ENCODE measurements at regions not wholly inside any gene's neighbourhood (a gene's known extent, or its start where the extent isn't known, plus 50 kb on each side); places are given as distances from the start of the nearest gene placed in this dataset.
"Not testable (repeated sequence)": the region's sequence is repeated elsewhere in the genome, so short reads cannot be mapped to it uniquely, and the experiment has no call there.

DNA sequence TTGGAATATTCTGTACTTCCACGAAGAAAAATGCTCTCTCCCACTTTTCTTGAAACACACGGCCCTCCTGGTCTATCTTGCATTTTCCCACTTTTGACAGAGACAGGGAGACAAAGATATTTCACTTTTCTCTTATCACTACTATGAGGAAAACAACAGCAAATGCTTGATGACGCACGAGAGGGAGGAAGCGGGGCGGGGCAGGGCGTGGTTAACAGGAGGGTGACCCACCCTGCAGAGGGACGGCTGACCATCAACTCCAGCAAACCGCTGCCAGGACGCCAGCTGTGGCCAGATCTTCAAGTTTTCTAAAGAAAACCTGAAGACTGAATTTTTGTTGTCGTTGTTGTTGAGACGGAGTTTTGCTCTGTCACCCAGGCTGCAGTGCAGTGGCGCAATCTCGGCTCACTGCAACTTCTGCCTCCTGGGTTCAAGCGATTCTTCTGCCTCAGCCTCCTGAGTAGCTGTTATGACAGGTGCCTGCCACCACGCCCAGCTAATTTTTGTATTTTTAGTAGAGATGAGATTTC lies 63.8 kb downstream of the NSUN5 start:
- H3K9me3 ChIP-seq; H3K36me3 ChIP-seq; H3K27me3 ChIP-seq; H3K4me1 ChIP-seq; DNase-seq (ENCODE audit: low spot score in 2 of 2); intact Hi-C loops (cut with DNase I; ENCODE audit: low total_unique reads); H3K27ac ChIP-seq; H3K4me3 ChIP-seq: not testable (repeated sequence)

DNA sequence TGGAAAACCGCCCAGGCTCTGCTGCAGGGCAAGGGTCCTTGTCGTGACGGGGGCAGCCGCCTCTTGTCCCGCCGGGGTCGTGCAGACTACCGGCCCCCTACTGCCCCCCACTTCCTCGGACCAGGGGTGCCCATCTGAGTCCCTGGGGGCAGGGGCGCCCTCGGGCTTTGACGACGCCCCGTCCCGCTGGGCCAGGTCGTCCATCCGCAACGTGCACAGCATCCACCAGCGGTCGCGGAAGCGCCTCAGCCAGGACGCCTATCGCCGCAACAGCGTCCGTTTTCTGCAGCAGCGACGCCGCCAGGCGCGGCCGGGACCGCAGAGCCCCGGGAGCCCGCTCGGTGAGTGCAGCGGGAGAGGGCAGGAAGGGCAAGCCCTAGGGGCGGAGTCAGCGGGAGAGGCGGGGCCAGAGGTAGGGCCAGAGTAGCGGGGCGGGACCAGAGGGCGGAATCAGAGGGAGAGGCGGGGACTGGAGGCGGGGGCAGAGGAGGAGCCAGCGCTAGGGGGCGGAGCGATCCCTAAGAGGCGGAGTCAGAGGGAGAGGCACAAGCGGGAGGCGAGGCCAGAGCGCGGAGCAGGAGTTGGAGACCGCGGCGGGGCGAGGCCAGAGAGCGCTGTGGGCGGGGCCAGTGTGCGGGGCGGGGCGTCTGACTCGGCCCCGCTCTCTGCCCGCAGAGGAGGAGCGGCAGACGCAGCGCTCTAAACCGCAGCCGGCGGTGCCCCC lies 73.5 kb downstream of the NSUN5 start:
- H3K4me1 ChIP-seq; H3K27me3 ChIP-seq; intact Hi-C loops (cut with DNase I; ENCODE audit: low total_unique reads); H3K27ac ChIP-seq; H3K36me3 ChIP-seq; H3K9me3 ChIP-seq: not testable (repeated sequence)
- H3K4me3 ChIP-seq: peak overlapping the region; percentile 22 to 61 (median 44)
- peak; percentile 83 to 89 for DNase-seq (ENCODE audit: low spot score in 2 of 2)

DNA sequence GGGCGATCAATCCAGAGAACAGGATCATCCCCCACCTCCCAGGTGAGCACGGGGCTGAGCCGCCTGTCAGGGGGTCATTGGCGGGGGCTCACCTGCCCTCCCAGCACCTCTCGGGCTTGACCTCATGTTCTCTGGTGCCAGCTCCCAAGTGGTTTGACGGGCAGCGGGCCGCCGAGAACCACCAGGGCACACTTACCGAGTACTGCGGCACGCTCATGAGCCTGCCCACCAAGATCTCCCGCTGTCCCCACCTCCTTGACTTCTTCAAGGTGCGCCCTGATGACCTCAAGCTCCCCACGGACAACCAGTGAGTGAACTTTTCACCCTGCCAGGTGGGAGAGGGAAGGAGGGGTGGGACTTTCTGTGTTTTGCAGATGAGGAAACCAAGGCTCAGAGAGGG lies 82.9 kb downstream of the NSUN5 start:
- H3K27me3 ChIP-seq; H3K4me1 ChIP-seq; intact Hi-C loops (cut with DNase I; ENCODE audit: low total_unique reads); H3K36me3 ChIP-seq; H3K9me3 ChIP-seq; DNase-seq (ENCODE audit: low spot score in 2 of 2); H3K4me3 ChIP-seq; H3K27ac ChIP-seq: not testable (repeated sequence)

DNA sequence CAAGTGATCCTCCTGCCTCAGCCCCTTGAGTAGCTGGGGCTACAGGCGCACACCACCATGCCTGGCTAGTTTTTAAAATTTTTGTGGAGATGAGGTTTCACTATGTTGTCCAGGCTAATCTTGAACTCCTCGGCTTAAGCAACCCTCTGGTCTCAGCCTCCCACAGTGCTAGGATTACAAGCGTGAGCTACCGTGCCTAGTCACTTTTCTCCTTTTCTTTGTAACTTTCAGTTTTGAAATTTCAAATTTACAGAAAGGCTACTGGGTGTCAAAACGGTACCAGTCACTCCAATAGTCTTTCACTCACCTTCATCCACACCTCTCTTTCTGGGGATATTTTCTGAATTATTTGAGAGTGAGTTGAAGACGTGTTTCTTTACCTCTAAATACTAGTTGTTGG lies 86.9 kb downstream of the NSUN5 start:
- DNase-seq (ENCODE audit: low spot score in 2 of 2); H3K27me3 ChIP-seq; H3K4me1 ChIP-seq; H3K36me3 ChIP-seq; H3K4me3 ChIP-seq; H3K27ac ChIP-seq; intact Hi-C loops (cut with DNase I; ENCODE audit: low total_unique reads); H3K9me3 ChIP-seq: not testable (repeated sequence)

DNA sequence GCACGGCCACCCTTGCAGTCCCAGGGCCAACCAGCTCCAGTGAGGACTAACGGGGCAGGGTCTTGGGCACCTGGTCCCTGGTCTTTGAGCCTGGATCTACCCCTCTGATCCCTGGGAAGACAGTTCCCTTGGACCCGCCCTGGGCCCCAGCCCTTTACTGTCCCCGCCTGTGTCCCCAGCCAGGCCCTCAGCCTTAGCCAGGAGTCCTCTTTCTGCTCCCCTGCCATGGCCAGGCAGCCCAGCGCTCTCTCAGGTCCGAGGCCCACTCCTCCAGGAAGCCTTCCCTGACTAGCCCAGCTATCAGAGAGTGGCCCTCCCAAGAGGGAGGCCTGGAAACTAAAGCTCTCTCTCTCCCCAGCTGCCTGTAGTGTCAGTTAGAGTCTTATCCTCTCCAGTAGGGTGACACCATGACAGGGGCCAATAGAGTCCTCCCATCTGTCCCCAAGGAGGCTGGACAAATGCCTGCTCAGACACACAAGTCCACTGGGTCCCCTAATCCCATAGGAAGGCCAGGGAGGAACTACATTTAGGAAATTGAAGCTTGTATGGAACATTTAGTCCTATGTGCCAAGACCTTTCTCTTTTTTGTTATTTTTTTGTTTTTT lies 87.8 kb downstream of the NSUN5 start:
- DNase-seq (ENCODE audit: low spot score in 2 of 2); H3K9me3 ChIP-seq; H3K27me3 ChIP-seq; H3K4me1 ChIP-seq; H3K4me3 ChIP-seq; intact Hi-C loops (cut with DNase I; ENCODE audit: low total_unique reads); H3K36me3 ChIP-seq; H3K27ac ChIP-seq: not testable (repeated sequence)

DNA sequence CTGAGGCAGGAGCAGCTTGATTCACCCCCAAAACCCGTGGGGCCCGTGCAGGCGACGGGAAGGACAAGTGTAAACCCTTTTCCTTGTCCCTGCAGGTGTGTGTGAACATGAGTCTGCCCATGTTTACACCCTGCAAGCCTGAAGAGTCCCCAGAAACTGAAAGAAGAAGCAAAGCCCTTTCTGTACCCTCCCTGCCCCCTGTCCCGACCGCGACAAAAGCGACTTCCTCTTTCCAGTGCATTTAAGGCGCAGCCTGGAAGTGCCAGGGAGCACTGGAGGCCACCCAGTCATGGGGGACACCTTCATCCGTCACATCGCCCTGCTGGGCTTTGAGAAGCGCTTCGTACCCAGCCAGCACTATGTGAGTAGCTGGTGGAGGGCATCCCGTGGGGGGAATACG lies 88.3 kb downstream of the NSUN5 start:
- H3K27ac ChIP-seq; H3K36me3 ChIP-seq; intact Hi-C loops (cut with DNase I; ENCODE audit: low total_unique reads); H3K4me3 ChIP-seq; H3K9me3 ChIP-seq; H3K4me1 ChIP-seq; DNase-seq (ENCODE audit: low spot score in 2 of 2); H3K27me3 ChIP-seq: not testable (repeated sequence)

DNA sequence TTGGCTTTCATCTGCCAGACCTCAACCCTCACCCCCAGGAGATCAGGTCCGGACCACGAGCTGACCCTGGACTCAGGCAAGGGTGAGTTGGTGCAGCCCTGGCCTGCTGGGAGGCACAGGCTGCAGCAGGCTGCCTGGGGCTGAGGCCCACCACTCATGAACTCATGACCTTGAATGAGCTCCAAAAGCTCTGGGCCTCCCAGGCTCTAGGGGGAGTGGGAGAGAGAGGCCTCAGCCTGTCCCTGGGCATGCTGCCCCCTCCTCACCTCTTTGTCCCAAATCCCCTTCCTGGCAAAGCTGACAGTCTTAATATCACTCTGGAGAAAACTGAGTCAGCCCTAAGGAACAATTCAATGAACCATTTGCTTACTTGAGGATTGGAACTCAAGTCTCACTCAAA lies 89.8 kb downstream of the NSUN5 start:
- H3K4me1 ChIP-seq; DNase-seq (ENCODE audit: low spot score in 2 of 2): not testable (repeated sequence)

DNA sequence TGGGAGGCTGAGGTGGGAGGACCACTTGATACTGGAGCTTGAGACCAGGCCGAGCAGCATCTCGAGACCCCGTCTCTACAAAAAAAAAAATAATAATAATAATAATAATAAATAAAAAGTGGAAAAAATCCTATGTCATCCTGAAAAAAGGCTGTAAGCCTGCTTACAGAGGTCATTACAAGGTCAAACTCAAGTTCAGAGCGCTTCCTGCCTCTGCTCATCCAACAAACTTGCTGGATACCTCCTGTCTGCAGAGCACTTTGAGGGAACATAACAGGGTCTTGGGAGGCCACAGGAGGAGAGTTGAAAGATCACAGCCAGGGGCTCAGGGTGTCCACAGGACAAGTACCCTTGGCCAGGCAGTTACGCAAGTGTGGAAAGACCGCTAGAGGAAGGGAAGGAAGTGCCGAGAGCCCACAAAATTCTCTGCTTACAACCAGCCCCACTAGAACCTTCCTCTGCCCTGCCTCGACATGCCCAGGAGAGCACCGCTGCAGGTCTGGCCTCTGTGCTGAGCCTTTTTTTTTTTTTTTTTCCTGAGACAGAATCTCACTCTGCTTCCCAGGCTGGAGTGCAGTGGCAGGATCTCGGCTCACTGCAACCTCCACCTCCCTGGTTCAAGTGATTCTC lies 92.5 kb downstream of the NSUN5 start:
- H3K36me3 ChIP-seq; H3K9me3 ChIP-seq; H3K4me1 ChIP-seq; H3K4me3 ChIP-seq; intact Hi-C loops (cut with DNase I; ENCODE audit: low total_unique reads); H3K27me3 ChIP-seq; DNase-seq (ENCODE audit: low spot score in 2 of 2); H3K27ac ChIP-seq: not testable (repeated sequence)

More for the DNA sequence above, 89.8 kb downstream of the NSUN5 start:
- intact Hi-C loops (cut with DNase I; ENCODE audit: low total_unique reads); H3K9me3 ChIP-seq; H3K4me3 ChIP-seq; H3K27ac ChIP-seq; H3K36me3 ChIP-seq; H3K27me3 ChIP-seq: not testable (repeated sequence)

DNA sequence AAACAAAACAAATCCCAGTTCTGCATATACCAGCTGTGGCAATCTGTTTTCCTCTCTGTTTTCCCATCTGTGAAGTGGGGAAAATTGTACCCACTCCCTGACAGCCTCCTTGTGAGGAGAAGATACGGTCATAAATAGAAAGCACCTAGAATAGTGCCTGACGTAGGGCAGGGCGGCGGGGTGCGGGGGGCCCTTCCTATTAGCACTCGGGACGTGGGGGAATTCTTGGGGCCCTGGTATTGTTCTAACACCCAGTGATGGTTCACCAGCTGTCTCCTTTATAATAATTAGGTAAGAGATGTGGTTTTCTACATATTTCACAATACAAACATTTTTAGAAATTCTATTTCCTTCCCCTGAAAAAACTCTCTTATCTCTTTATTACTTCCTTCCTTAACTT lies 93.4 kb downstream of the NSUN5 start:
- intact Hi-C loops (cut with DNase I; ENCODE audit: low total_unique reads); DNase-seq (ENCODE audit: low spot score in 2 of 2); H3K36me3 ChIP-seq; H3K4me3 ChIP-seq; H3K4me1 ChIP-seq; H3K27me3 ChIP-seq; H3K9me3 ChIP-seq; H3K27ac ChIP-seq: not testable (repeated sequence)

DNA sequence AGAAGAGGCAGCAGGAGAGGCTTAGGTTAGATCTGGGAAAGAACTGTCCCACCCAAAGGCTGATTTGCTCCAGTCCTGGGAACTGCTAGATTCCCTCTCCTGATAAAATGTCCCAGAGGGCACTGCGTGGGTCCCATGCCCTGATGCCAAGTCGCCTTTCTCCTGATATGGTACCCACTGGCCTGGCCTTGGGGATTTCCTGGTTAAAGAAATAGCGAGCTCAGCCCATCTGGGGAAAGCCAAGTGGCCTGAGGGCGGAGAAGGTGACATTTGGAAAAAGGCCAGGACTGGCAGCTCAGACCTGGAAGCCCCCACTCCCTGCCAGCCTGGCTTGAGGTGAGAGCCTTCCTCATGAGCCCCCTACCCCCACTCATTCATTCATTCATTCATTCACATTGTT lies 94.2 kb downstream of the NSUN5 start:
- H3K36me3 ChIP-seq; DNase-seq (ENCODE audit: low spot score in 2 of 2); H3K4me1 ChIP-seq; H3K4me3 ChIP-seq; H3K27ac ChIP-seq; H3K27me3 ChIP-seq; H3K9me3 ChIP-seq; intact Hi-C loops (cut with DNase I; ENCODE audit: low total_unique reads): not testable (repeated sequence)

DNA sequence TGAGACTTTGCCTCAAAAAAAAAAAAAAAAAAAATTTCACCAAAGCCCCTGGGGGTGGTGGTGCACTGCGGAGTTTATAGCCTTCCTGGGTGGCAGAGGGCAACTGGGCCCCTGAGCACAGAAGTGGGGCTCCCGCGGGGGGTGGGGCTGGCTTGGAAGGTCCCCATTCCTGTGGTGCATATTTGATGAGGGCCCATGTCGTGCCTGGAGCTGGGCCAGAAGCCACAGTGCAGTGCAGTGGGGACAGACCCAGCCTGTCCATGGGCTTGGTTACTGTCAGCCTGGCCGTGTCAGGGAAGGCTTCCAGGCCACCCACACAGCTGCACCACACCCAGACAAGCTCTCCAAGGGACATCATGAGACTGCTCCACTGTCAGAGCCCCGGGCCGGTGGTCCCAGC lies 95.5 kb downstream of the NSUN5 start:
- H3K4me1 ChIP-seq; DNase-seq (ENCODE audit: low spot score in 2 of 2); intact Hi-C loops (cut with DNase I; ENCODE audit: low total_unique reads): not testable (repeated sequence)

DNA sequence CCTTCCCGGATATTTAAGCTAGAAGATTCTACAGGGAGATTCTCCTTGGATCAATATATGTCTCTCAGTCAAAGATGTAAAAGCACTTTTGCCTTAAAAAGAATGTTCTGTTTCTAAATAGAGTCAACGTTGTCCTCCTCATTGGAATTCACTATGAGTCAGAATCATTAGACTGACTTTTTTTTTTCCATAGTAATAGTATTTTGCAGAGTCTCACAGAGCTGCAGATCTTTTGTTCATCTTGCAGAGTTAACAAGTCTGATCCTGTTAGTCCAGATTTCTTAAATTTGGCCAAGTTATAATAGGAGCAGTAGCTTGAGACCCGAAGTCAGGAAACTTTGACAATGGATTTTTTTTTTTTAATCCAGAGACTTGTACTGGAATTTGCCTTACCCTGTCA lies 103.0 kb downstream of the NSUN5 start:
- not testable (repeated sequence) for H3K9me3 ChIP-seq

More for the DNA sequence above, 95.5 kb downstream of the NSUN5 start:
- not testable (repeated sequence) for H3K27me3 ChIP-seq, H3K27ac ChIP-seq, H3K9me3 ChIP-seq, H3K4me3 ChIP-seq, H3K36me3 ChIP-seq

DNA sequence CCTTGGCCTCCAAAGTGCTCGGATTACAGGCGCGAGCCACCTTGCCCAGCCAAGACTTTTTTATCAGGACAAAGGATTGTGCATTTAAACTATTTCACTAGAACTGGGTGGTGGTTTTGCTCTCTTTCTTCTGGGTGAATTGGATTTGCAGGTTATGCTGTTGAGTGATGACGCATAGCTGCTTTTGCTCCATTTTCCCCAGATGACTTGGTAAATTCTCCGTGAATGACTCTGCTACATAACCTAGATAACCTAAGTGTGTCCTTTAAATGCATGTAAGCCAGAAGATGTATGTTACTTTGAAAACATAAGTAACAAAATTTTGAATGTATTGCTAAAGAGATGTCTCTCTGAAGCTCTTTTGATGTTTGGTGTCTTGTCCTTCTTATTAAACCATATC lies 103.7 kb downstream of the NSUN5 start:
- H3K9me3 ChIP-seq; H3K27me3 ChIP-seq; intact Hi-C loops (cut with DNase I; ENCODE audit: low total_unique reads); H3K4me1 ChIP-seq; H3K36me3 ChIP-seq; DNase-seq (ENCODE audit: low spot score in 2 of 2); H3K4me3 ChIP-seq; H3K27ac ChIP-seq: not testable (repeated sequence)

More for the DNA sequence above, 103.0 kb downstream of the NSUN5 start:
- H3K27ac ChIP-seq; intact Hi-C loops (cut with DNase I; ENCODE audit: low total_unique reads); H3K36me3 ChIP-seq; H3K27me3 ChIP-seq; H3K4me3 ChIP-seq; H3K4me1 ChIP-seq; DNase-seq (ENCODE audit: low spot score in 2 of 2): not testable (repeated sequence)

Data from breast epithelium (tissue), 4 donors.